GM12878 (cell line): ENCODE measurements at regions not wholly inside any gene's neighbourhood (a gene's known extent, or its start where the extent isn't known, plus 50 kb on each side); places are given as distances from the start of the nearest gene placed in this dataset.
"Not testable (repeated sequence)": the region's sequence is repeated elsewhere in the genome, so short reads cannot be mapped to it uniquely, and the experiment has no call there.

ENCODE experiments used
- ATAC-seq: fragments of 200-7000 bp; cut with Tn5 transposase; 3 replicates; pipeline ENCODE4 v1.9.1; 2020; ENCODE audit warnings: mild to moderate bottlenecking, moderate library complexity
- BruUV-seq: library from RNA; stranded (reverse); fragments of 400-500 nt; replicated peaks from 2 replicates; lab custom pipeline; 2021; lab: Mats Ljungman, UMichigan
- CTCF ChIA-PET: fragments of 300-600 bp; sonication (Branson Sonifier 250); formaldehyde crosslinking; extraction: SDS; loops from one replicate; lab custom pipeline; 2021; ENCODE audit warnings: inconsistent platforms; lab: Yijun Ruan, JAX
- POLR2A ChIA-PET: fragments of 350-600 bp; formaldehyde crosslinking; extraction: SDS; loops from one replicate; lab custom pipeline; 2021; ENCODE audit warnings: inconsistent platforms; lab: Charles Lee
- RAD21 ChIA-PET: fragments of 300-600 bp; sonication (Branson Sonifier 250); formaldehyde crosslinking; loops from one replicate; lab custom pipeline; 2023; ENCODE audit warnings: antibody characterized with exemption; ENCODE audit not compliant: unreplicated experiment; lab: Charles Lee
- SMC1A ChIA-PET: fragments of 300-600 bp; sonication (Branson Sonifier 250); formaldehyde crosslinking; loops from one replicate; lab custom pipeline; 2023; ENCODE audit not compliant: unreplicated experiment, uncharacterized antibody; lab: Charles Lee
- DNase-seq: peaks from one replicate; pipeline ENCODE4 v3.0.0-alpha.2; 2011; ENCODE audit warnings: low read depth, low spot score
- FAIRE-seq: peaks from 3 replicates; lab custom pipeline; 2011; peaks lifted over from hg19 to GRCh38; lab: Jason Lieb, UNC
- H2AFZ ChIP-seq: 2 replicates; pipeline ENCODE4 v1.6.0; 2011; ENCODE audit warnings: low read depth, low read length, control low read depth; ENCODE audit not compliant: control insufficient read depth
- H3K27ac ChIP-seq: 2 replicates; pipeline ENCODE4 v1.5.1; 2011; ENCODE audit warnings: control low read depth; ENCODE audit not compliant: control insufficient read depth, insufficient read depth
- H3K27me3 ChIP-seq, 2 experiments: replicated peaks in 1 of 2; 2 replicates each; pipeline versions ENCODE4 v1.6.0 to v1.6.1; 2011; ENCODE audit warnings: low read length in 1 of 2; ENCODE audit not compliant: control insufficient read depth in 2 of 2, insufficient read depth in 2 of 2
- H3K36me3 ChIP-seq, 2 experiments: 2 replicates each; pipeline ENCODE4 v1.5.1; 2011; ENCODE audit warnings: low read length in 1 of 2; ENCODE audit not compliant: control insufficient read depth in 2 of 2, insufficient read depth in 2 of 2
- H3K4me1 ChIP-seq: 2 replicates; pipeline ENCODE4 v1.6.1; 2011; ENCODE audit warnings: mild to moderate bottlenecking, low read length, moderate library complexity, mixed read lengths; ENCODE audit not compliant: control insufficient read depth, insufficient read depth
- H3K4me2 ChIP-seq: 2 replicates; pipeline ENCODE4 v1.6.0; 2011; ENCODE audit warnings: control low read depth; ENCODE audit not compliant: control insufficient read depth, insufficient read depth
- H3K4me3 ChIP-seq: fragments of 200-600 bp; sonication (generic); 2 replicates; pipeline ENCODE4 v1.5.1; 2016
- H3K79me2 ChIP-seq: 2 replicates; pipeline ENCODE4 v1.6.0; 2011; ENCODE audit warnings: low read length; ENCODE audit not compliant: control insufficient read depth, insufficient read depth
- H3K9ac ChIP-seq: 2 replicates; pipeline ENCODE4 v1.8.0; 2011; ENCODE audit warnings: low read length, control low read depth, mixed read lengths; ENCODE audit not compliant: control insufficient read depth, insufficient read depth
- H3K9me3 ChIP-seq: replicated peaks from 3 replicates; pipeline ENCODE4 v1.5.1; 2011; ENCODE audit warnings: mild to moderate bottlenecking, low read length; ENCODE audit not compliant: control insufficient read depth, insufficient read depth
- H4K20me1 ChIP-seq: 2 replicates; pipeline ENCODE4 v1.6.0; 2011; ENCODE audit not compliant: control insufficient read depth, insufficient read depth
- ATF7 ChIP-seq: fragments of 450-650 bp; IDR thresholded peaks from 2 replicates; pipeline ENCODE4 v1.6.1; 2016; ENCODE audit warnings: low read depth, mild to moderate bottlenecking
- BHLHE40 ChIP-seq, 2 experiments: fragments of 450-650 bp in 1 of 2; IDR thresholded peaks; 2 replicates each; pipeline ENCODE4 v1.6.1; 2011 to 2017; ENCODE audit warnings: low read depth in 2 of 2, borderline replicate concordance in 1 of 2, improper control_type of control experiment in 1 of 2, low read length in 1 of 2, mild to moderate bottlenecking in 1 of 2
- BMI1 ChIP-seq: fragments of 450-650 bp; IDR thresholded peaks from 2 replicates; pipeline ENCODE4 v1.6.1; 2016; ENCODE audit warnings: mild to moderate bottlenecking, moderate library complexity, borderline replicate concordance
- BRCA1 ChIP-seq: IDR thresholded peaks from 2 replicates; pipeline ENCODE4 v1.6.1; 2011; ENCODE audit warnings: low read depth, low read length, improper control_type of control experiment
- CHD1 ChIP-seq: IDR thresholded peaks from 2 replicates; pipeline ENCODE4 v1.6.1; 2012; ENCODE audit warnings: low read depth, low read length, improper control_type of control experiment
- CHD4 ChIP-seq: fragments of 200-600 bp; sonication (generic); IDR thresholded peaks from 2 replicates; pipeline ENCODE4 v1.6.1; 2016; ENCODE audit warnings: mild to moderate bottlenecking
- DPF2 ChIP-seq: fragments of 450-650 bp; IDR thresholded peaks from 2 replicates; pipeline ENCODE4 v1.6.1; 2017; ENCODE audit warnings: mild to moderate bottlenecking
- EED ChIP-seq: sonication (generic); IDR thresholded peaks from 2 replicates; pipeline ENCODE4 v1.6.1; 2016; ENCODE audit warnings: antibody characterized with exemption, low read depth
- HDAC6 ChIP-seq: fragments of 200-600 bp; sonication (generic); IDR thresholded peaks from one replicate; pipeline ENCODE4 v1.8.0; 2017; ENCODE audit warnings: antibody characterized with exemption; ENCODE audit not compliant: unreplicated experiment
- MEF2A ChIP-seq: IDR thresholded peaks from 2 replicates; pipeline ENCODE4 v1.6.1; 2011; ENCODE audit warnings: low read depth, mild to moderate bottlenecking, low read length, moderate library complexity; ENCODE audit not compliant: insufficient read depth
- SIX5 ChIP-seq: IDR thresholded peaks from 2 replicates; pipeline ENCODE4 v1.6.1; 2011; ENCODE audit warnings: mild to moderate bottlenecking, low read depth, low read length, moderate library complexity; ENCODE audit not compliant: severe bottlenecking
- SUZ12 ChIP-seq: fragments of 200-600 bp; sonication (generic); IDR thresholded peaks from one replicate; pipeline ENCODE4 v1.6.1; 2018; ENCODE audit warnings: antibody characterized with exemption, mild to moderate bottlenecking; ENCODE audit not compliant: unreplicated experiment
- TAF1 ChIP-seq: IDR thresholded peaks from 2 replicates; pipeline ENCODE4 v1.6.1; 2011; ENCODE audit warnings: mild to moderate bottlenecking, low read depth, low read length, borderline replicate concordance
- WRNIP1 ChIP-seq: IDR thresholded peaks from 2 replicates; pipeline ENCODE4 v1.6.1; 2011; ENCODE audit warnings: low read depth, low read length, improper control_type of control experiment, borderline replicate concordance
- ZBTB33 ChIP-seq: fragments of 450-650 bp; IDR thresholded peaks from 2 replicates; pipeline ENCODE4 v1.6.1; 2017; ENCODE audit warnings: mild to moderate bottlenecking
- ZNF622 ChIP-seq: fragments of 450-650 bp; IDR thresholded peaks from 2 replicates; pipeline ENCODE4 v1.6.1; 2017; ENCODE audit warnings: mild to moderate bottlenecking, inconsistent platforms
- ZSCAN29 ChIP-seq: fragments of 450-650 bp; IDR thresholded peaks from 2 replicates; pipeline ENCODE4 v1.6.1; 2017; ENCODE audit warnings: mild to moderate bottlenecking, moderate library complexity
- WGBS: methylation state at CpG from one replicate; pipeline ENCODE4 v1.1.6; 2016; ENCODE audit warnings: low lambda C conversion rate; ENCODE audit not compliant: insufficient replicate concordance, insufficient coverage; ENCODE audit errors: missing lambda C conversion rate; 5-methylcytosine and 5-hydroxymethylcytosine counted together
- in situ Hi-C: fragments of 300-500 bp; cut with MboI; formaldehyde crosslinking; loops from 9 replicates; pipeline ENCODE4 v1.14.3; 2018; ENCODE audit warnings: mixed read lengths
- intact Hi-C: fragments of 100-400 bp; cut with micrococcal nuclease; formaldehyde crosslinking; loops from one replicate; pipeline ENCODE4 v1.14.2; 2022; ENCODE audit not compliant: unreplicated experiment

- H3K9ac ChIP-seq, H3K27ac ChIP-seq, H3K27me3 ChIP-seq, in situ Hi-C loops, DNase-seq, H3K79me2 ChIP-seq, H4K20me1 ChIP-seq, POLR2A ChIA-PET, FAIRE-seq, ATAC-seq, H3K4me1 ChIP-seq, H3K9me3 ChIP-seq, H3K36me3 ChIP-seq, BruUV-seq, SMC1A ChIA-PET, intact Hi-C loops, RAD21 ChIA-PET: not testable (repeated sequence)
- Histone ChIP-seq H3K4me3 (peak overlapping the region; percentile 47), H2AFZ (peak overlapping the region; percentile 87), H3K4me2 (peak overlapping the region; percentile 95)
- 31% methylated on average over 23 of the region's 23 CpGs for WGBS
- CTCF ChIA-PET: interaction anchor here (0.7 kb wide), 1 partner anchor 25 kb away, joined by 5 read pairs; no protein-coding TSS in a partner anchor
These were observed 62.7 kb upstream of the TMEM18 start for GRCh38 chr2:739864-740321.

GRCh38 chr2:736939-737338 lies 59.7 kb upstream of the TMEM18 start:
- BruUV-seq: no TSS peak
- DNase-seq (no peak), ATAC-seq (no peak), FAIRE-seq (no peak)
- intact Hi-C loops (no loop called here), in situ Hi-C loops (no loop called here)
- ChIA-PET POLR2A (no interaction called here), CTCF (interaction anchor here (1.2 kb wide), 1 partner anchor 30 kb away, joined by 3 read pairs; no protein-coding TSS in a partner anchor), SMC1A (interaction anchor here (1.5 kb wide), 1 partner anchor 26 kb away, joined by 3 read pairs; no protein-coding TSS in a partner anchor), RAD21 (no interaction called here)
- Histone ChIP-seq H3K27me3 (no peaks in the 10 kb centered on the region), H3K4me3 (no peak overlapping the region), H3K4me1 (peaks cover 4% of the 10 kb centered on the region), H3K4me2 (no peak overlapping the region), H4K20me1 (no peaks in the 10 kb centered on the region), H3K27ac (no peak overlapping the region), H3K79me2 (no peaks in the 10 kb centered on the region), H3K36me3 (no peaks in the 10 kb centered on the region; a peak in 1 of 4 replicates), H3K9ac (no peak overlapping the region), H3K9me3 (no peaks in the 10 kb centered on the region), H2AFZ (no peak overlapping the region)
- no peak for TF ChIP-seq BMI1
- no peak for TF ChIP-seq SUZ12
- TF ChIP-seq CHD4: no peak
- no peak for TF ChIP-seq ZNF622
- TF ChIP-seq WRNIP1: no peak
- no peak for TF ChIP-seq SIX5
- TF ChIP-seq HDAC6: no peak
- TF ChIP-seq ZSCAN29: no peak
- no peak for TF ChIP-seq CHD1
- TF ChIP-seq TAF1: no peak
- TF ChIP-seq ATF7: no peak
- no peak for TF ChIP-seq DPF2
- no peak for TF ChIP-seq MEF2A
- no peak for TF ChIP-seq BHLHE40 (IDR thresholded peaks at IDR 0.05; ENCODE audit: borderline replicate concordance in 1 of 2, low read depth in 2 of 2, low read length in 1 of 2)
- no peak for TF ChIP-seq BRCA1
- TF ChIP-seq EED: no peak
- no peak for TF ChIP-seq ZBTB33
